ENCODE measurements at regions not wholly inside any gene's neighbourhood (a gene's known extent, or its start where the extent isn't known, plus 50 kb on each side); places are given as distances from the start of the nearest gene placed in this dataset.

- intact Hi-C loops (cut with DNase I; ENCODE audit: low total_unique reads) (no loop called here), in situ Hi-C loops (cut with MboI; ENCODE audit: low pct_ligation_motif_present in 1 of 4, low pct_unique_long_range_greater_than_20kb in 1 of 4, low sequenced_read_pairs in 3 of 4) (no loop called here)
- Histone ChIP-seq H3K36me3 (no peaks in the 10 kb centered on the region), H3K9me3 (no peaks in the 10 kb centered on the region), H3K4me3 (no peak overlapping the region), H3K27me3 (no peaks in the 10 kb centered on the region), H3K4me1 (no peaks in the 10 kb centered on the region), H3K27ac (no peak overlapping the region)
- no peak for DNase-seq
- TF ChIP-seq POLR2A (IDR thresholded peaks at IDR 0.05) = no peak
- TF ChIP-seq CTCF (IDR thresholded peaks at IDR 0.05) = no peak
- no peak for TF ChIP-seq POLR2AphosphoS5 (IDR thresholded peaks at IDR 0.05)
- no peak for TF ChIP-seq EP300 (IDR thresholded peaks at IDR 0.05; ENCODE audit: low read depth)
- WGBS, 2 donors (ENCODE audit: low coverage in 1 of 2) = 76% methylated on average over 1 of the region's 1 CpG; no CpG with 5 or more reads in 1 of the 2 donors
Measured at GRCh38 chr5:121156565-121156964, 692.5 kb downstream of the PRR16 start.

GRCh38 chr5:121158451-121158850 is 693.2 kb upstream of the FTMT start:
- TF ChIP-seq CTCF (IDR thresholded peaks at IDR 0.05) = no peak
- no peak for TF ChIP-seq POLR2AphosphoS5 (IDR thresholded peaks at IDR 0.05)
- TF ChIP-seq EP300 (IDR thresholded peaks at IDR 0.05; ENCODE audit: low read depth) = no peak
- TF ChIP-seq POLR2A (IDR thresholded peaks at IDR 0.05) = no peak
- Histone ChIP-seq H3K36me3 (no peaks in the 10 kb centered on the region), H3K4me3 (no peak overlapping the region), H3K4me1 (no peaks in the 10 kb centered on the region), H3K27me3 (no peaks in the 10 kb centered on the region), H3K27ac (no peak overlapping the region), H3K9me3 (no peaks in the 10 kb centered on the region)
- intact Hi-C loops (cut with DNase I; ENCODE audit: low total_unique reads) = no loop called here
- in situ Hi-C loops (cut with MboI; ENCODE audit: low pct_ligation_motif_present in 1 of 4, low pct_unique_long_range_greater_than_20kb in 1 of 4, low sequenced_read_pairs in 3 of 4) = no loop called here
- DNase-seq = no peak

GRCh38 chr5:121160591-121160990 is 691.1 kb upstream of the FTMT start:
- no peaks in the 10 kb centered on the region for H3K4me1 ChIP-seq
- no peaks in the 10 kb centered on the region for H3K36me3 ChIP-seq
- WGBS, 2 donors (ENCODE audit: low coverage in 1 of 2) = 67 to 83% methylated on average over 1 of the region's 1 CpG
- no peak overlapping the region for H3K4me3 ChIP-seq
- intact Hi-C loops (cut with DNase I; ENCODE audit: low total_unique reads) (no loop called here), in situ Hi-C loops (cut with MboI; ENCODE audit: low pct_ligation_motif_present in 1 of 4, low pct_unique_long_range_greater_than_20kb in 1 of 4, low sequenced_read_pairs in 3 of 4) (no loop called here)
- DNase-seq = no peak
- no peaks in the 10 kb centered on the region for H3K9me3 ChIP-seq
- no peaks in the 10 kb centered on the region for H3K27me3 ChIP-seq
- TF ChIP-seq POLR2AphosphoS5 (IDR thresholded peaks at IDR 0.05) = no peak
- no peak for TF ChIP-seq CTCF (IDR thresholded peaks at IDR 0.05)
- no peak for TF ChIP-seq EP300 (IDR thresholded peaks at IDR 0.05; ENCODE audit: low read depth)
- no peak for TF ChIP-seq POLR2A (IDR thresholded peaks at IDR 0.05)
- no peak overlapping the region for H3K27ac ChIP-seq

GRCh38 chr5:121164632-121165031 is 687.0 kb upstream of the FTMT start:
- WGBS, 2 donors (ENCODE audit: low coverage in 1 of 2) = 62 to 75% methylated on average over 3 to 10 of the region's 10 CpGs
- no peak overlapping the region for H3K27ac ChIP-seq
- no peak for DNase-seq
- intact Hi-C loops (cut with DNase I; ENCODE audit: low total_unique reads) = no loop called here
- no peaks in the 10 kb centered on the region for H3K4me1 ChIP-seq
- in situ Hi-C loops (cut with MboI; ENCODE audit: low pct_ligation_motif_present in 1 of 4, low pct_unique_long_range_greater_than_20kb in 1 of 4, low sequenced_read_pairs in 3 of 4) = no loop called here
- TF ChIP-seq POLR2AphosphoS5 (IDR thresholded peaks at IDR 0.05) = no peak
- H3K4me3 ChIP-seq = no peak overlapping the region
- no peaks in the 10 kb centered on the region for H3K36me3 ChIP-seq
- no peaks in the 10 kb centered on the region for H3K27me3 ChIP-seq
- H3K9me3 ChIP-seq = no peaks in the 10 kb centered on the region

GRCh38 chr5:121171361-121171760 is 680.3 kb upstream of the FTMT start:
- in situ Hi-C loops (cut with MboI; ENCODE audit: low pct_ligation_motif_present in 1 of 4, low pct_unique_long_range_greater_than_20kb in 1 of 4, low sequenced_read_pairs in 3 of 4) (no loop called here), intact Hi-C loops (cut with DNase I; ENCODE audit: low total_unique reads) (no loop called here)
- Histone ChIP-seq H3K9me3 (no peaks in the 10 kb centered on the region), H3K27me3 (no peaks in the 10 kb centered on the region), H3K4me1 (no peaks in the 10 kb centered on the region), H3K27ac (no peak overlapping the region), H3K4me3 (no peak overlapping the region), H3K36me3 (no peaks in the 10 kb centered on the region)
- TF ChIP-seq POLR2AphosphoS5 (IDR thresholded peaks at IDR 0.05) (no peak), EP300 (IDR thresholded peaks at IDR 0.05; ENCODE audit: low read depth) (no peak), CTCF (IDR thresholded peaks at IDR 0.05) (no peak), POLR2A (IDR thresholded peaks at IDR 0.05) (no peak)
- no peak for DNase-seq

All from transverse colon (tissue), 4 donors.